ENCODE measurements at regions not wholly inside any gene's neighbourhood (a gene's known extent, or its start where the extent isn't known, plus 50 kb on each side); places are given as distances from the start of the nearest gene placed in this dataset.
"Not testable (repeated sequence)": the region's sequence is repeated elsewhere in the genome, so short reads cannot be mapped to it uniquely, and the experiment has no call there.

- no peak for TF ChIP-seq Cebpa-rat (IDR thresholded peaks at IDR 0.05)
- Histone ChIP-seq H3K9ac (no peak overlapping the region), H3K27me3 (no peaks in the 10 kb centered on the region), H3K4me1 (peaks cover 0 to 67% (median 8%) of the 10 kb centered on the region in 10 experiments; a peak in 13 of 20 replicates), H3K36me3 (no peaks in the 10 kb centered on the region), H3K4me2 (peak overlapping the region in 10 of 11 experiments; percentile 1 to 70 (median 28); a peak in 13 of 22 replicates), H4K20me1 (no peaks in the 10 kb centered on the region), H3K27ac (no peak overlapping the region; a peak in 1 of 22 replicates), H3K4me3 (no peak overlapping the region), H3K9me3 (replicated peaks in 1 of 11) (no peaks in the 10 kb centered on the region)
Measured at GRCh38 chr9:1882711-1883403, 132.3 kb upstream of the SMARCA2 start.

DNA sequence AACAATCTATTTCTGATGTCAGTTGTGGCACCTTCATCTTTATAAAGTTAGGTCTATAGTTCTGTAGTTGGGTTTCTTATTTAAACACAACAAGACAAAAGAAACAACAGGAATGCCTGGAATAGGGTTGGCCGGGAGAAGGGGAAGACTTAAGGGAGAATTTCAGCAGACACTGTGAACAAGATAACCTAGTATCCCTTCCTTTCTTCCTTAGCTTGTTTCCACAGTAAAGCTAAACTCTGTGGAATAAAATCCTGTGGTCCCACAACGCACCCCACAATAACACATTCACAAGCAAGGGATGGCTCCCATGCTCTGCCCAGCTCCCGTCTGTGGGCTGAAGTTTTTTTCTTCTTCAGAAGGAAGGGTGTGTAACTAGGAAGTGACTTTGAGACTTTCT lies 124.9 kb upstream of the SMARCA2 start:
- Histone ChIP-seq H4K20me1 (no peaks in the 10 kb centered on the region), H3K9me3 (replicated peaks in 1 of 11) (no peaks in the 10 kb centered on the region), H3K36me3 (no peaks in the 10 kb centered on the region), H3K4me1 (peaks cover 5 to 33% (median 7%) of the 10 kb centered on the region in 10 experiments; a peak in 16 of 20 replicates), H3K9ac (no peak overlapping the region), H3K4me2 (no peak overlapping the region), H3K27me3 (no peaks in the 10 kb centered on the region), H3K4me3 (no peak overlapping the region), H3K27ac (no peak overlapping the region)
- no peak for TF ChIP-seq Cebpa-rat (IDR thresholded peaks at IDR 0.05)

GRCh38 chr9:1890816-1891215 lies 124.3 kb upstream of the SMARCA2 start:
- Histone ChIP-seq H3K4me1 (peaks cover 5 to 29% (median 7%) of the 10 kb centered on the region in 10 experiments; a peak in 16 of 20 replicates), H3K9me3 (replicated peaks in 1 of 11) (no peaks in the 10 kb centered on the region), H3K27ac (no peak overlapping the region), H4K20me1 (no peaks in the 10 kb centered on the region), H3K36me3 (no peaks in the 10 kb centered on the region), H3K4me2 (no peak overlapping the region), H3K9ac (no peak overlapping the region), H3K4me3 (no peak overlapping the region), H3K27me3 (no peaks in the 10 kb centered on the region)
- TF ChIP-seq Cebpa-rat (IDR thresholded peaks at IDR 0.05), result no peak

DNA sequence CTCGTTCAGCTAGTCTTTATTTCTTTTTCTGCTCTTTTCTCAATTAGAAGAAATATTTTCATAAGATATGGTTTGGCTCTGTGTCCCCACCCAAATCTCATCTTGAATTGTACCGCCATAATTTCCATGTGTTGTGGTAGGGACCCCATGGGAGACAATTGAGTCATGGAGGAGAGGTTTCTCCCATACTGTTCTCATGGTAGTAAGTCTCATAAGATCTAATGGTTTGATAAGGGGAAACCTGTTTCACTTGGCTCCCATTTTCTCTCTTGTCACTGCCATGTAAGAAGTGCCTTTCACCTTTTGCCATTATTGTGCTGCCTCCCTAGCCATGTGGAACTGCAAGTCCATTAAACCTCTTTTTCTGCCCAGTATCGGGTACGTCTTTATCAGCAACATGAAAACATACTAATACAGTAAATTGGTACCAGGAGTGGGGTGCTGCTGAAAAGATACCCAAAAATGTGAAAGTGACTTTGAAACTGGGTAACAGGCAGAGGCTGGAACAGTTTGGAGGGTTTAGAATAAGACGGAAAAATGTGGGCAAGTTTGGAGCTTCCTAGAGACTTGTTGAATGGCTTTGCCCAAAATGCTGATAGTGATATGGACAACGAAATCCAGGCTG lies 112.0 kb upstream of the SMARCA2 start:
- not testable (repeated sequence) for H3K36me3 ChIP-seq, H3K4me2 ChIP-seq, H3K4me1 ChIP-seq, H3K9ac ChIP-seq, H4K20me1 ChIP-seq, H3K27ac ChIP-seq, H3K27me3 ChIP-seq, H3K4me3 ChIP-seq
- H3K9me3 ChIP-seq (replicated peaks in 1 of 11), result peaks cover 41 to 61% (median 54%) of the 10 kb centered on the region in 11 experiments

- Histone ChIP-seq H3K27ac (no peak overlapping the region), H4K20me1 (no peaks in the 10 kb centered on the region), H3K9me3 (replicated peaks in 1 of 11) (peaks cover 25 to 41% (median 32%) of the 10 kb centered on the region in 11 experiments), H3K4me3 (no peak overlapping the region), H3K9ac (no peak overlapping the region), H3K4me1 (no peaks in the 10 kb centered on the region), H3K4me2 (no peak overlapping the region; a peak in 1 of 22 replicates), H3K27me3 (no peaks in the 10 kb centered on the region), H3K36me3 (no peaks in the 10 kb centered on the region)
- no peak for TF ChIP-seq Cebpa-rat (IDR thresholded peaks at IDR 0.05)
Measured at GRCh38 chr9:1907465-1907864, 107.7 kb upstream of the SMARCA2 start.

- H3K9me3 ChIP-seq (replicated peaks in 1 of 11), result peaks cover 8 to 28% (median 14%) of the 10 kb centered on the region in 11 experiments
- H3K36me3 ChIP-seq, result no peaks in the 10 kb centered on the region
- H3K4me2 ChIP-seq, result no peak overlapping the region
- no peaks in the 10 kb centered on the region for H4K20me1 ChIP-seq
- H3K27ac ChIP-seq, result no peak overlapping the region
- no peaks in the 10 kb centered on the region for H3K4me1 ChIP-seq
- H3K9ac ChIP-seq, result no peak overlapping the region
- no peak for TF ChIP-seq Cebpa-rat (IDR thresholded peaks at IDR 0.05)
- no peak overlapping the region for H3K4me3 ChIP-seq
- H3K27me3 ChIP-seq, result no peaks in the 10 kb centered on the region
Measured at GRCh38 chr9:1909322-1909721, 105.8 kb upstream of the SMARCA2 start.

- Histone ChIP-seq H3K4me1 (no peaks in the 10 kb centered on the region), H3K27me3 (no peaks in the 10 kb centered on the region), H3K27ac (no peak overlapping the region), H3K4me3 (no peak overlapping the region), H3K36me3 (no peaks in the 10 kb centered on the region), H3K9ac (no peak overlapping the region), H3K9me3 (replicated peaks in 1 of 11) (peaks cover 0 to 17% (median 6%) of the 10 kb centered on the region in 11 experiments; a peak in 12 of 22 replicates), H4K20me1 (no peaks in the 10 kb centered on the region), H3K4me2 (no peak overlapping the region)
- TF ChIP-seq Cebpa-rat (IDR thresholded peaks at IDR 0.05), result no peak
Measured at GRCh38 chr9:1910269-1910811, 104.8 kb upstream of the SMARCA2 start.

DNA sequence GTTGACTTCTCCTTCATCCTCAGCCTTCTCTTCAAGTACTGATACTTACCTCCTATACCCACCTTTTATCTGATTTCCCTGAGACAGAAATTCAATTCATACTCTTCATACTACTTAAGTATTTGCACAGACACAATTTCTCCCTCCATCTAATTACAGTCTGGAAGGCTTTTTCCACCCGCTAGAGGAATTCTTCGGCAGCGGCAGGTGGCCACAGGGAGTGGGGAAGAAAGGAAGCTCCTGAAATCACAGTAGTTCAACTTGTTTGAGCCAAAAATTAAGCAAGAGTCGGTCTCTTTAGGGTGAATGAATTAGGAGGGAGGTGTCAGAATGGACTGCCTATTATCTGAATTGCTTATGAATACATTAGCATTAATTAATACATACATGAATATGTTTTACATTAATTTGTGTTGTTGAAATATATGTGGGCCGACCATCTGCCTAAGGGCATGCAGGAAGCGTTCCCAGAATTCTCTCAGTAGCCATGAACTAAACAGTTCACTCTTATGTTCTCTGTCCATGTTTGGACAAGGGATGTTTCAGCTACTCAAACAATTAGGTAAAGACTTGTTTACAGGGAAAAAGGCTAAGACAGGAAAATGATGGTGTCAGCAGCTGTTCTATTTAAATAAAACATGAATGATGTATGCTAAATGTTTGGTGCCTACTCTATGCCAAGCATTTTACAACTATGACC lies 101.4 kb upstream of the SMARCA2 start:
- no peaks in the 10 kb centered on the region for H3K27me3 ChIP-seq
- no peaks in the 10 kb centered on the region for H3K36me3 ChIP-seq
- TF ChIP-seq Cebpa-rat (IDR thresholded peaks at IDR 0.05), result no peak
- peaks cover 0 to 19% (median 3%) of the 10 kb centered on the region in 10 experiments; a peak in 8 of 20 replicates for H3K4me1 ChIP-seq
- H3K4me2 ChIP-seq, result no peak overlapping the region
- peaks cover 0 to 14% (median 6%) of the 10 kb centered on the region in 11 experiments; a peak in 11 of 22 replicates for H3K9me3 ChIP-seq (replicated peaks in 1 of 11)
- H4K20me1 ChIP-seq, result no peaks in the 10 kb centered on the region
- no peak overlapping the region for H3K4me3 ChIP-seq
- H3K9ac ChIP-seq, result no peak overlapping the region
- no peak overlapping the region for H3K27ac ChIP-seq

- no peak for TF ChIP-seq Cebpa-rat (IDR thresholded peaks at IDR 0.05)
- Histone ChIP-seq H4K20me1 (no peaks in the 10 kb centered on the region), H3K4me1 (peaks cover 0 to 19% (median 3%) of the 10 kb centered on the region in 10 experiments; a peak in 8 of 20 replicates), H3K4me3 (no peak overlapping the region), H3K9me3 (replicated peaks in 1 of 11) (peaks cover 0 to 14% (median 6%) of the 10 kb centered on the region in 11 experiments; a peak in 11 of 22 replicates), H3K9ac (no peak overlapping the region), H3K4me2 (no peak overlapping the region), H3K27ac (no peak overlapping the region), H3K36me3 (no peaks in the 10 kb centered on the region), H3K27me3 (no peaks in the 10 kb centered on the region)
Measured at GRCh38 chr9:1916095-1916494, 99.1 kb upstream of the SMARCA2 start.
